ENCODE measurements at regions not wholly inside any gene's neighbourhood (a gene's known extent, or its start where the extent isn't known, plus 50 kb on each side); places are given as distances from the start of the nearest gene placed in this dataset.
A peak's percentile ranks its signal among the peaks of the same experiment; 100 is the strongest.

GRCh38 chr1:58888833-58889232, 105.0 kb upstream of the JUN start:
- no peaks in the 10 kb centered on the region for H3K36me3 Mint-ChIP-seq
- no peak overlapping the region for H3K4me3 ChIP-seq (ENCODE audit: low read length)
- no peak overlapping the region for H3K27ac ChIP-seq (ENCODE audit: low read depth, low read length)
- DNase-seq: no peak
- H3K27me3 Mint-ChIP-seq: peaks cover 0 to 5% of the 10 kb centered on the region in 2 donors
- H3K9me3 Mint-ChIP-seq: no peaks in the 10 kb centered on the region
- no peaks in the 10 kb centered on the region for H3K27me3 ChIP-seq (ENCODE audit: insufficient read depth, low read length, poor library complexity, severe bottlenecking)
- H3K36me3 ChIP-seq (ENCODE audit: insufficient read depth, low read length): no peaks in the 10 kb centered on the region
- CTCF ChIA-PET: no interaction called here
- H3K4me3 Mint-ChIP-seq: no peak overlapping the region
- H3K9me3 ChIP-seq (ENCODE audit: low read length): no peaks in the 10 kb centered on the region
- H3K4me1 Mint-ChIP-seq: peaks cover 38 to 54% (median 38%) of the 10 kb centered on the region in 3 donors
- no peak overlapping the region for H3K27ac Mint-ChIP-seq
- H3K4me1 ChIP-seq (ENCODE audit: insufficient read depth, low read length): peaks cover 30% of the 10 kb centered on the region
- POLR2A ChIA-PET: no interaction called here

GRCh38 chr1:58890113-58890512, 106.3 kb upstream of the JUN start:
- Histone ChIP-seq H3K27me3 (ENCODE audit: insufficient read depth, low read length, poor library complexity, severe bottlenecking) (no peaks in the 10 kb centered on the region), H3K4me3 (ENCODE audit: low read length) (no peak overlapping the region), H3K4me1 (ENCODE audit: insufficient read depth, low read length) (peaks cover 23% of the 10 kb centered on the region), H3K9me3 (ENCODE audit: low read length) (no peaks in the 10 kb centered on the region), H3K36me3 (ENCODE audit: insufficient read depth, low read length) (no peaks in the 10 kb centered on the region), H3K27ac (ENCODE audit: low read depth, low read length) (no peak overlapping the region)
- no peak overlapping the region for H3K27ac Mint-ChIP-seq
- no peak for DNase-seq
- peaks cover 33 to 44% (median 34%) of the 10 kb centered on the region in 3 donors for H3K4me1 Mint-ChIP-seq
- ChIA-PET CTCF (interaction anchor here (1.3 kb wide), 1 partner anchor 49 kb away, joined by 3 read pairs; no protein-coding TSS in a partner anchor), POLR2A (interaction anchor here (0.5 kb wide), 1 partner anchor 117 kb away, joined by 3 read pairs; no protein-coding TSS in a partner anchor)
- H3K27me3 Mint-ChIP-seq: peaks cover 0 to 5% of the 10 kb centered on the region in 2 donors
- no peak overlapping the region for H3K4me3 Mint-ChIP-seq
- no peaks in the 10 kb centered on the region for H3K9me3 Mint-ChIP-seq
- no peaks in the 10 kb centered on the region for H3K36me3 Mint-ChIP-seq

- no peaks in the 10 kb centered on the region for H3K36me3 Mint-ChIP-seq
- CTCF ChIA-PET: interaction anchor here (1.3 kb wide), 1 partner anchor 50 kb away, joined by 3 read pairs; no protein-coding TSS in a partner anchor
- no peaks in the 10 kb centered on the region for H3K36me3 ChIP-seq (ENCODE audit: insufficient read depth, low read length)
- H3K27me3 Mint-ChIP-seq: peaks cover 0 to 5% of the 10 kb centered on the region in 2 donors
- no peaks in the 10 kb centered on the region for H3K27me3 ChIP-seq (ENCODE audit: insufficient read depth, low read length, poor library complexity, severe bottlenecking)
- H3K4me3 Mint-ChIP-seq: no peak overlapping the region
- H3K27ac ChIP-seq (ENCODE audit: low read depth, low read length): no peak overlapping the region
- no peaks in the 10 kb centered on the region for H3K9me3 ChIP-seq (ENCODE audit: low read length)
- H3K4me1 Mint-ChIP-seq: peaks cover 33 to 44% (median 34%) of the 10 kb centered on the region in 3 donors
- H3K27ac Mint-ChIP-seq: no peak overlapping the region
- H3K4me1 ChIP-seq (ENCODE audit: insufficient read depth, low read length): peaks cover 23% of the 10 kb centered on the region
- no peak overlapping the region for H3K4me3 ChIP-seq (ENCODE audit: low read length)
- no peaks in the 10 kb centered on the region for H3K9me3 Mint-ChIP-seq
- DNase-seq: no peak
- POLR2A ChIA-PET: no interaction called here
Measured at GRCh38 chr1:58890609-58891008, 106.8 kb upstream of the JUN start.

- H3K27me3 ChIP-seq (ENCODE audit: insufficient read depth, low read length, poor library complexity, severe bottlenecking): no peaks in the 10 kb centered on the region
- Mint-ChIP-seq H3K9me3 (no peaks in the 10 kb centered on the region), H3K27me3 (peaks cover 0 to 5% of the 10 kb centered on the region in 2 donors), H3K36me3 (no peaks in the 10 kb centered on the region), H3K27ac (no peak overlapping the region), H3K4me3 (no peak overlapping the region), H3K4me1 (peaks cover 30 to 44% (median 32%) of the 10 kb centered on the region in 3 donors)
- H3K36me3 ChIP-seq (ENCODE audit: insufficient read depth, low read length): no peaks in the 10 kb centered on the region
- peaks cover 21% of the 10 kb centered on the region for H3K4me1 ChIP-seq (ENCODE audit: insufficient read depth, low read length)
- H3K4me3 ChIP-seq (ENCODE audit: low read length): no peak overlapping the region
- CTCF ChIA-PET: interaction anchor here (1.3 kb wide), 1 partner anchor 50 kb away, joined by 3 read pairs; no protein-coding TSS in a partner anchor
- DNase-seq: no peak
- H3K9me3 ChIP-seq (ENCODE audit: low read length): no peaks in the 10 kb centered on the region
- H3K27ac ChIP-seq (ENCODE audit: low read depth, low read length): no peak overlapping the region
- POLR2A ChIA-PET: no interaction called here
Measured at GRCh38 chr1:58891347-58891746, 107.5 kb upstream of the JUN start.

- H3K4me3 Mint-ChIP-seq: no peak overlapping the region
- CTCF ChIA-PET: interaction anchor here (1.0 kb wide), 1 partner anchor 10 kb away, joined by 4 read pairs; no protein-coding TSS in a partner anchor
- no peaks in the 10 kb centered on the region for H3K36me3 ChIP-seq (ENCODE audit: insufficient read depth, low read length)
- H3K27ac Mint-ChIP-seq: no peak overlapping the region
- H3K27ac ChIP-seq (ENCODE audit: low read depth, low read length): no peak overlapping the region
- no peaks in the 10 kb centered on the region for H3K36me3 Mint-ChIP-seq
- H3K27me3 Mint-ChIP-seq: peaks cover 0 to 5% of the 10 kb centered on the region in 2 donors
- no peaks in the 10 kb centered on the region for H3K9me3 ChIP-seq (ENCODE audit: low read length)
- H3K4me1 Mint-ChIP-seq: peaks cover 17 to 29% (median 19%) of the 10 kb centered on the region in 3 donors
- H3K9me3 Mint-ChIP-seq: no peaks in the 10 kb centered on the region
- POLR2A ChIA-PET: no interaction called here
- H3K4me3 ChIP-seq (ENCODE audit: low read length): no peak overlapping the region
- H3K27me3 ChIP-seq (ENCODE audit: insufficient read depth, low read length, poor library complexity, severe bottlenecking): no peaks in the 10 kb centered on the region
- peaks cover 15% of the 10 kb centered on the region for H3K4me1 ChIP-seq (ENCODE audit: insufficient read depth, low read length)
- DNase-seq: no peak
Measured at GRCh38 chr1:58893257-58893869, 109.5 kb upstream of the JUN start.

GRCh38 chr1:58895082-58895481, 111.2 kb upstream of the JUN start:
- Mint-ChIP-seq H3K27me3 (peaks cover 0 to 5% of the 10 kb centered on the region in 2 donors), H3K9me3 (no peaks in the 10 kb centered on the region), H3K4me3 (peak overlapping the region in 1 of 7 donors; percentile 52), H3K27ac (peak overlapping the region in 2 of 8 donors; percentile 18 to 56), H3K36me3 (no peaks in the 10 kb centered on the region), H3K4me1 (peaks cover 13 to 20% (median 15%) of the 10 kb centered on the region in 3 donors)
- ChIA-PET CTCF (no interaction called here), POLR2A (no interaction called here)
- no peak overlapping the region for H3K27ac ChIP-seq (ENCODE audit: low read depth, low read length)
- H3K27me3 ChIP-seq (ENCODE audit: insufficient read depth, low read length, poor library complexity, severe bottlenecking): no peaks in the 10 kb centered on the region
- DNase-seq: no peak
- no peaks in the 10 kb centered on the region for H3K9me3 ChIP-seq (ENCODE audit: low read length)
- H3K36me3 ChIP-seq (ENCODE audit: insufficient read depth, low read length): no peaks in the 10 kb centered on the region
- H3K4me3 ChIP-seq (ENCODE audit: low read length): no peak overlapping the region
- peaks cover 15% of the 10 kb centered on the region for H3K4me1 ChIP-seq (ENCODE audit: insufficient read depth, low read length)

GRCh38 chr1:58895559-58896145, 111.8 kb upstream of the JUN start:
- POLR2A ChIA-PET: no interaction called here
- H3K4me3 Mint-ChIP-seq: peak overlapping the region in 2 of 7 donors; percentile 19 to 60
- Histone ChIP-seq H3K4me1 (ENCODE audit: insufficient read depth, low read length) (peaks cover 15% of the 10 kb centered on the region), H3K27ac (ENCODE audit: low read depth, low read length) (no peak overlapping the region), H3K27me3 (ENCODE audit: insufficient read depth, low read length, poor library complexity, severe bottlenecking) (no peaks in the 10 kb centered on the region), H3K4me3 (ENCODE audit: low read length) (no peak overlapping the region), H3K36me3 (ENCODE audit: insufficient read depth, low read length) (no peaks in the 10 kb centered on the region), H3K9me3 (ENCODE audit: low read length) (no peaks in the 10 kb centered on the region)
- H3K27ac Mint-ChIP-seq: peak overlapping the region in 3 of 8 donors; percentile 7 to 56 (median 17)
- peaks cover 0 to 5% of the 10 kb centered on the region in 2 donors for H3K27me3 Mint-ChIP-seq
- H3K9me3 Mint-ChIP-seq: no peaks in the 10 kb centered on the region
- no peaks in the 10 kb centered on the region for H3K36me3 Mint-ChIP-seq
- H3K4me1 Mint-ChIP-seq: peaks cover 13 to 19% (median 15%) of the 10 kb centered on the region in 3 donors
- no peak for DNase-seq
- CTCF ChIA-PET: no interaction called here
